Trophoblast cell (in vitro differentiated cells and primary cell): ENCODE measurements at regions not wholly inside any gene's neighbourhood (a gene's known extent, or its start where the extent isn't known, plus 50 kb on each side); places are given as distances from the start of the nearest gene placed in this dataset.

Experiments used
- DNase-seq, 2 donors: peaks; one replicate each; pipeline ENCODE4 v3.0.0-alpha.2; 2016
- H2AFZ ChIP-seq: 2 replicates; pipeline ENCODE4 v1.6.1; 2013; ENCODE audit warnings: low read length, moderate library complexity, mild to moderate bottlenecking; ENCODE audit not compliant: insufficient read depth, poor library complexity
- H2AK5ac ChIP-seq: 2 replicates; pipeline ENCODE4 v1.6.1; 2013; ENCODE audit warnings: mild to moderate bottlenecking, low read length
- H2BK120ac ChIP-seq: 2 replicates; pipeline ENCODE4 v1.6.1; 2013; ENCODE audit warnings: low read length, mild to moderate bottlenecking, moderate library complexity; ENCODE audit not compliant: insufficient read depth, poor library complexity
- H2BK12ac ChIP-seq: 2 replicates; pipeline ENCODE4 v1.6.1; 2013; ENCODE audit warnings: mild to moderate bottlenecking, low read length, moderate library complexity
- H2BK5ac ChIP-seq: 2 replicates; pipeline ENCODE4 v1.6.1; 2013; ENCODE audit warnings: low read length, low read depth, moderate library complexity, mild to moderate bottlenecking; ENCODE audit not compliant: poor library complexity
- H3K14ac ChIP-seq: 2 replicates; pipeline ENCODE4 v1.6.1; 2013; ENCODE audit warnings: mild to moderate bottlenecking, low read length
- H3K18ac ChIP-seq: 2 replicates; pipeline ENCODE4 v1.6.1; 2013; ENCODE audit warnings: mild to moderate bottlenecking, low read length
- H3K23ac ChIP-seq: 2 replicates; pipeline ENCODE4 v1.6.1; 2013; ENCODE audit warnings: low read length
- H3K27ac ChIP-seq: 2 replicates; pipeline ENCODE4 v1.5.1; 2013; ENCODE audit warnings: low read depth, mild to moderate bottlenecking, inconsistent platforms, low read length, moderate library complexity
- H3K27me3 ChIP-seq: 2 replicates; pipeline ENCODE4 v1.6.1; 2013; ENCODE audit warnings: inconsistent platforms, mild to moderate bottlenecking, low read length, moderate library complexity; ENCODE audit not compliant: insufficient read depth
- H3K36me3 ChIP-seq, 2 experiments: 1 replicate in 1 of 2; 2 replicates in 1 of 2; pipeline ENCODE4 v1.6.1; 2013; ENCODE audit warnings: low read length in 2 of 2, mild to moderate bottlenecking in 2 of 2, moderate library complexity in 1 of 2; ENCODE audit not compliant: insufficient read depth in 2 of 2, control insufficient read depth in 1 of 2
- H3K4ac ChIP-seq: 2 replicates; pipeline ENCODE4 v1.6.1; 2013; ENCODE audit warnings: low read depth, mild to moderate bottlenecking, low read length, moderate library complexity
- H3K4me1 ChIP-seq, 2 experiments: 1 replicate in 1 of 2; 2 replicates in 1 of 2; pipeline ENCODE4 v1.6.1; 2013; ENCODE audit warnings: low read length in 2 of 2, mild to moderate bottlenecking in 2 of 2, moderate library complexity in 1 of 2; ENCODE audit not compliant: insufficient read depth in 2 of 2, control insufficient read depth in 1 of 2
- H3K4me2 ChIP-seq: 2 replicates; pipeline ENCODE4 v1.6.1; 2013; ENCODE audit warnings: inconsistent platforms, mild to moderate bottlenecking, low read length, moderate library complexity
- H3K4me3 ChIP-seq: 2 replicates; pipeline ENCODE4 v1.5.1; 2013; ENCODE audit warnings: mild to moderate bottlenecking, low read depth, low read length, inconsistent platforms
- H3K79me1 ChIP-seq: one replicate; pipeline ENCODE4 v1.6.1; 2013; ENCODE audit warnings: low read length
- H3K79me2 ChIP-seq: 2 replicates; pipeline ENCODE4 v1.6.1; 2013; ENCODE audit warnings: low read length, mild to moderate bottlenecking; ENCODE audit not compliant: control insufficient read depth, insufficient read depth, poor library complexity
- H3K9ac ChIP-seq: 2 replicates; pipeline ENCODE4 v1.6.1; 2013; ENCODE audit warnings: mild to moderate bottlenecking, low read length
- H3K9me3 ChIP-seq: 2 replicates; pipeline ENCODE4 v1.6.1; 2013; ENCODE audit warnings: low read depth, mild to moderate bottlenecking, control low read depth, inconsistent platforms, low read length; ENCODE audit not compliant: insufficient read depth
- H4K12ac ChIP-seq: 2 replicates; pipeline ENCODE4 v1.6.1; 2013; ENCODE audit warnings: low read depth, mild to moderate bottlenecking, low read length, moderate library complexity
- H4K8ac ChIP-seq: 2 replicates; pipeline ENCODE4 v1.6.1; 2013; ENCODE audit warnings: low read depth, mild to moderate bottlenecking, low read length, moderate library complexity
- H4K91ac ChIP-seq: one replicate; pipeline ENCODE4 v1.6.1; 2013; ENCODE audit warnings: low read depth, mild to moderate bottlenecking, low read length, moderate library complexity
- WGBS: extraction: QIAGEN DNeasy Blood & Tissue Kit; methylation state at CpG from one replicate; pipeline ENCODE4 v1.1.7; 2013; ENCODE audit warnings: missing lambda C conversion rate; ENCODE audit not compliant: insufficient read length, insufficient coverage; ENCODE audit errors: extremely low coverage; 5-methylcytosine and 5-hydroxymethylcytosine counted together

GRCh38 chr7:10418985-10419384 is 554.7 kb upstream of the PHF14 start:
- DNase-seq: no peak
- Histone ChIP-seq H3K23ac (no peak overlapping the region), H3K36me3 (no peaks in the 10 kb centered on the region), H3K79me2 (no peaks in the 10 kb centered on the region), H4K8ac (no peak overlapping the region), H4K12ac (no peak overlapping the region), H3K9me3 (no peaks in the 10 kb centered on the region), H3K4me2 (no peak overlapping the region), H2BK120ac (no peak overlapping the region), H2BK12ac (no peak overlapping the region), H3K27ac (no peak overlapping the region), H3K9ac (no peak overlapping the region), H2AK5ac (no peak overlapping the region), H4K91ac (no peak overlapping the region), H3K14ac (no peak overlapping the region), H3K4me3 (no peak overlapping the region), H3K79me1 (no peaks in the 10 kb centered on the region), H3K4me1 (no peaks in the 10 kb centered on the region), H3K18ac (no peak overlapping the region), H3K27me3 (no peaks in the 10 kb centered on the region), H2AFZ (no peak overlapping the region), H2BK5ac (no peak overlapping the region), H3K4ac (no peak overlapping the region)
- WGBS: no CpG with 5 or more reads among the region's 2 CpGs

GRCh38 chr7:10429031-10429430 is 544.6 kb upstream of the PHF14 start:
- no peak overlapping the region for H3K14ac ChIP-seq
- H4K12ac ChIP-seq: no peak overlapping the region
- no peak overlapping the region for H3K4me2 ChIP-seq
- no peaks in the 10 kb centered on the region for H3K4me1 ChIP-seq
- H3K23ac ChIP-seq: no peak overlapping the region
- H3K79me1 ChIP-seq: no peaks in the 10 kb centered on the region
- no peak overlapping the region for H2AK5ac ChIP-seq
- H3K9ac ChIP-seq: no peak overlapping the region
- H2AFZ ChIP-seq: no peak overlapping the region
- H2BK120ac ChIP-seq: no peak overlapping the region
- H3K27me3 ChIP-seq: no peaks in the 10 kb centered on the region
- no peak overlapping the region for H4K91ac ChIP-seq
- no peak overlapping the region for H2BK12ac ChIP-seq
- H3K18ac ChIP-seq: no peak overlapping the region
- no peaks in the 10 kb centered on the region for H3K9me3 ChIP-seq
- no CpG with 5 or more reads among the region's 2 CpGs for WGBS
- H3K4ac ChIP-seq: no peak overlapping the region
- no peaks in the 10 kb centered on the region for H3K36me3 ChIP-seq
- no peaks in the 10 kb centered on the region for H3K79me2 ChIP-seq
- no peak overlapping the region for H2BK5ac ChIP-seq
- no peak overlapping the region for H3K4me3 ChIP-seq
- H3K27ac ChIP-seq: no peak overlapping the region
- H4K8ac ChIP-seq: no peak overlapping the region
- DNase-seq: no peak

GRCh38 chr7:10429511-10429910 is 544.2 kb upstream of the PHF14 start:
- WGBS: no CpG with 5 or more reads among the region's 1 CpG
- no peak overlapping the region for H2BK5ac ChIP-seq
- no peak overlapping the region for H3K4me3 ChIP-seq
- no peaks in the 10 kb centered on the region for H3K79me1 ChIP-seq
- H3K4me2 ChIP-seq: no peak overlapping the region
- no peak overlapping the region for H4K12ac ChIP-seq
- H3K4me1 ChIP-seq: no peaks in the 10 kb centered on the region
- no peak overlapping the region for H3K9ac ChIP-seq
- no peaks in the 10 kb centered on the region for H3K79me2 ChIP-seq
- no peak overlapping the region for H4K8ac ChIP-seq
- no peak overlapping the region for H3K27ac ChIP-seq
- H2BK12ac ChIP-seq: no peak overlapping the region
- H3K9me3 ChIP-seq: no peaks in the 10 kb centered on the region
- no peak overlapping the region for H2AFZ ChIP-seq
- H3K36me3 ChIP-seq: no peaks in the 10 kb centered on the region
- H3K27me3 ChIP-seq: no peaks in the 10 kb centered on the region
- H3K23ac ChIP-seq: no peak overlapping the region
- no peak overlapping the region for H4K91ac ChIP-seq
- H2BK120ac ChIP-seq: no peak overlapping the region
- no peak for DNase-seq
- H3K4ac ChIP-seq: no peak overlapping the region
- H3K18ac ChIP-seq: no peak overlapping the region
- no peak overlapping the region for H2AK5ac ChIP-seq
- no peak overlapping the region for H3K14ac ChIP-seq

- no peaks in the 10 kb centered on the region for H3K36me3 ChIP-seq
- H3K4me2 ChIP-seq: no peak overlapping the region
- no peak overlapping the region for H2BK12ac ChIP-seq
- no peak overlapping the region for H3K18ac ChIP-seq
- H3K9ac ChIP-seq: no peak overlapping the region
- no peak overlapping the region for H3K27ac ChIP-seq
- no peaks in the 10 kb centered on the region for H3K9me3 ChIP-seq
- H4K12ac ChIP-seq: no peak overlapping the region
- H3K14ac ChIP-seq: no peak overlapping the region
- no peak overlapping the region for H2BK5ac ChIP-seq
- H4K91ac ChIP-seq: no peak overlapping the region
- H3K79me1 ChIP-seq: no peaks in the 10 kb centered on the region
- WGBS: no CpG with 5 or more reads among the region's 2 CpGs
- no peaks in the 10 kb centered on the region for H3K4me1 ChIP-seq
- no peak overlapping the region for H4K8ac ChIP-seq
- no peak for DNase-seq
- no peaks in the 10 kb centered on the region for H3K79me2 ChIP-seq
- H3K4me3 ChIP-seq: no peak overlapping the region
- no peak overlapping the region for H3K4ac ChIP-seq
- H3K27me3 ChIP-seq: no peaks in the 10 kb centered on the region
- no peak overlapping the region for H2AK5ac ChIP-seq
- no peak overlapping the region for H2BK120ac ChIP-seq
- no peak overlapping the region for H2AFZ ChIP-seq
- no peak overlapping the region for H3K23ac ChIP-seq
Observed at GRCh38 chr7:10436302-10436701, 537.4 kb upstream of the PHF14 start.
